GM18907 (cell line): ENCODE measurements at regions not wholly inside any gene's neighbourhood (a gene's known extent, or its start where the extent isn't known, plus 50 kb on each side); places are given as distances from the start of the nearest gene placed in this dataset.
"Not testable (repeated sequence)": the region's sequence is repeated elsewhere in the genome, so short reads cannot be mapped to it uniquely, and the experiment has no call there.

ENCODE experiments used
- ATAC-seq: cut with Tn5 transposase; IDR thresholded peaks from one replicate; pipeline ENCODE4 v1.9.1; 2021; ENCODE audit warnings: mild to moderate bottlenecking, moderate library complexity; ENCODE audit not compliant: unreplicated experiment

- ATAC-seq = no peak
These were observed 171.2 kb upstream of the PGRMC2 start for GRCh38 chr4:128458816-128459215.

GRCh38 chr4:128457726-128458125 lies 170.1 kb upstream of the PGRMC2 start:
- no peak for ATAC-seq

GRCh38 chr4:128456171-128456570 lies 168.6 kb upstream of the PGRMC2 start:
- no peak for ATAC-seq

GRCh38 chr4:128455480-128455879 lies 167.9 kb upstream of the PGRMC2 start:
- ATAC-seq = no peak

- ATAC-seq = no peak
These were observed 167.3 kb upstream of the PGRMC2 start for GRCh38 chr4:128454881-128455280.

GRCh38 chr4:128454281-128454871 lies 166.8 kb upstream of the PGRMC2 start:
- peak; percentile 99 for ATAC-seq

- ATAC-seq = no peak
These were observed 164.8 kb upstream of the PGRMC2 start for GRCh38 chr4:128452415-128452814.

- no peak for ATAC-seq
These were observed 163.8 kb upstream of the PGRMC2 start for GRCh38 chr4:128451270-128451905.

- no peak for ATAC-seq
These were observed 162.9 kb upstream of the PGRMC2 start for GRCh38 chr4:128450326-128451120.

GRCh38 chr4:128449251-128449650 lies 161.6 kb upstream of the PGRMC2 start:
- ATAC-seq = no peak

GRCh38 chr4:128444544-128445302 lies 157.1 kb upstream of the PGRMC2 start:
- ATAC-seq = no peak

- no peak for ATAC-seq
These were observed 153.3 kb upstream of the PGRMC2 start for GRCh38 chr4:128440923-128441322.

- ATAC-seq = not testable (repeated sequence)
These were observed 149.4 kb upstream of the PGRMC2 start for GRCh38 chr4:128437023-128437422.

GRCh38 chr4:128429023-128429613 lies 141.5 kb upstream of the PGRMC2 start:
- ATAC-seq = not testable (repeated sequence)

- ATAC-seq = no peak
These were observed 140.8 kb upstream of the PGRMC2 start for GRCh38 chr4:128428397-128428796.

GRCh38 chr4:128427832-128428366 lies 140.3 kb upstream of the PGRMC2 start:
- ATAC-seq = no peak

GRCh38 chr4:128424527-128425497 lies 137.2 kb upstream of the PGRMC2 start:
- no peak for ATAC-seq

- ATAC-seq = peak; percentile 82
These were observed 134.7 kb upstream of the PGRMC2 start for GRCh38 chr4:128422296-128422695.

- no peak for ATAC-seq
These were observed 129.3 kb upstream of the PGRMC2 start for GRCh38 chr4:128416921-128417320.
